OCI-LY3 (cell line): ENCODE measurements at regions not wholly inside any gene's neighbourhood (a gene's known extent, or its start where the extent isn't known, plus 50 kb on each side); places are given as distances from the start of the nearest gene placed in this dataset.

ENCODE experiments used
- CTCF ChIP-seq: fragments of 200-600, 300-600 bp; sonication (generic); IDR thresholded peaks from 2 replicates; pipeline ENCODE4 v1.5.1; 2014; ENCODE audit warnings: antibody characterized with exemption, low read length, low read depth
- EZH2phosphoT487 ChIP-seq: fragments of 200-600 bp; shearing (Covaris generic); IDR thresholded peaks from 2 replicates; pipeline ENCODE4 v1.6.1; 2018; ENCODE audit warnings: antibody characterized with exemption, mixed run types, low read depth

GRCh38 chr10:52683776-52684175 lies 88.8 kb downstream of the MBL2 start:
- TF ChIP-seq CTCF (no peak), EZH2phosphoT487 (no peak)
